IPS-NIHi11 (cell line): ENCODE measurements at regions not wholly inside any gene's neighbourhood (a gene's known extent, or its start where the extent isn't known, plus 50 kb on each side); places are given as distances from the start of the nearest gene placed in this dataset.
A peak's percentile ranks its signal among the peaks of the same experiment; 100 is the strongest.

Source experiments
- DNase-seq: peaks from one replicate; pipeline ENCODE4 v3.0.0; 2012; ENCODE audit warnings: mixed read lengths, low spot score

GRCh38 chr9:95757439-95757838, 118.1 kb upstream of the ERCC6L2 start:
- DNase-seq = no peak

GRCh38 chr9:95756986-95757385, 118.5 kb upstream of the ERCC6L2 start:
- no peak for DNase-seq

- DNase-seq = no peak
Measured at GRCh38 chr9:95756101-95756500, 119.4 kb upstream of the ERCC6L2 start.

- no peak for DNase-seq
Measured at GRCh38 chr9:95755421-95755730, 120.1 kb upstream of the ERCC6L2 start.

- peak; percentile 64 for DNase-seq
Measured at GRCh38 chr9:95754533-95755420, 120.7 kb upstream of the ERCC6L2 start.

GRCh38 chr9:95753762-95754465, 121.6 kb upstream of the ERCC6L2 start:
- DNase-seq = no peak

GRCh38 chr9:95752129-95752731, 123.3 kb upstream of the ERCC6L2 start:
- DNase-seq = no peak

- DNase-seq = no peak
Measured at GRCh38 chr9:95751520-95751790, 124.0 kb upstream of the ERCC6L2 start.

- DNase-seq = peak; percentile 49
Measured at GRCh38 chr9:95750725-95751519, 124.6 kb upstream of the ERCC6L2 start.

- no peak for DNase-seq
Measured at GRCh38 chr9:95749493-95749892, 126.0 kb upstream of the ERCC6L2 start.

- no peak for DNase-seq
Measured at GRCh38 chr9:95746408-95747180, 128.9 kb upstream of the ERCC6L2 start.

GRCh38 chr9:95742821-95743220, 132.7 kb upstream of the ERCC6L2 start:
- no peak for DNase-seq

- DNase-seq = no peak
Measured at GRCh38 chr9:95741631-95742030, 133.9 kb upstream of the ERCC6L2 start.

- no peak for DNase-seq
Measured at GRCh38 chr9:95740217-95741004, 135.1 kb upstream of the ERCC6L2 start.

GRCh38 chr9:95738438-95738837, 137.1 kb upstream of the ERCC6L2 start:
- no peak for DNase-seq

- DNase-seq = no peak
Measured at GRCh38 chr9:95736891-95737522, 138.5 kb upstream of the ERCC6L2 start.

GRCh38 chr9:95736370-95736769, 139.1 kb upstream of the ERCC6L2 start:
- peak; percentile 48 for DNase-seq

- no peak for DNase-seq
Measured at GRCh38 chr9:95735701-95736100, 139.8 kb upstream of the ERCC6L2 start.

GRCh38 chr9:95733741-95734666, 141.5 kb upstream of the ERCC6L2 start:
- DNase-seq = no peak
